H9 (cell line): ENCODE measurements at regions not wholly inside any gene's neighbourhood (a gene's known extent, or its start where the extent isn't known, plus 50 kb on each side); places are given as distances from the start of the nearest gene placed in this dataset.

Experiments used
- DNase-seq: peaks from one replicate; pipeline ENCODE4 v3.0.0-alpha.2; 2017
- H2AFZ ChIP-seq: one replicate; pipeline ENCODE4 v1.6.1; 2013; ENCODE audit warnings: mild to moderate bottlenecking, low read length, control low read depth, moderate library complexity
- H2AK5ac ChIP-seq: 2 replicates; pipeline ENCODE4 v1.6.1; 2013; ENCODE audit warnings: low read length, control low read depth, mixed read lengths; ENCODE audit not compliant: insufficient read length
- H2BK120ac ChIP-seq: one replicate; pipeline ENCODE4 v1.6.1; 2013; ENCODE audit warnings: low read depth, mild to moderate bottlenecking, low read length, control low read depth, inconsistent platforms; ENCODE audit not compliant: poor library complexity, severe bottlenecking
- H2BK12ac ChIP-seq: 2 replicates; pipeline ENCODE4 v1.6.1; 2013; ENCODE audit warnings: low read length, control low read depth, mixed read lengths, low read depth; ENCODE audit not compliant: insufficient read length
- H2BK15ac ChIP-seq: 2 replicates; pipeline ENCODE4 v1.6.1; 2013; ENCODE audit warnings: low read depth, low read length, control low read depth
- H2BK20ac ChIP-seq: one replicate; pipeline ENCODE4 v1.6.1; 2013; ENCODE audit warnings: low read depth, mild to moderate bottlenecking, low read length, control low read depth, inconsistent platforms; ENCODE audit not compliant: poor library complexity, severe bottlenecking
- H2BK5ac ChIP-seq: 2 replicates; pipeline ENCODE4 v1.6.1; 2013; ENCODE audit warnings: low read length, control low read depth, mixed read lengths; ENCODE audit not compliant: insufficient read length
- H3K14ac ChIP-seq: 2 replicates; pipeline ENCODE4 v1.6.1; 2013; ENCODE audit warnings: low read length, control low read depth; ENCODE audit not compliant: insufficient read depth
- H3K18ac ChIP-seq: 2 replicates; pipeline ENCODE4 v1.6.1; 2013; ENCODE audit warnings: low read depth, mild to moderate bottlenecking, mixed read lengths, low read length, control low read depth; ENCODE audit not compliant: insufficient read length
- H3K23ac ChIP-seq: 2 replicates; pipeline ENCODE4 v1.6.1; 2013; ENCODE audit warnings: low read length, control low read depth, mixed read lengths, low read depth; ENCODE audit not compliant: insufficient read length
- H3K23me2 ChIP-seq: 2 replicates; pipeline ENCODE4 v1.6.1; 2013; ENCODE audit warnings: low read depth, mild to moderate bottlenecking, mixed read lengths, low read length, control low read depth; ENCODE audit not compliant: insufficient read length, poor library complexity, severe bottlenecking
- H3K27ac ChIP-seq: 2 replicates; pipeline ENCODE4 v1.5.1; 2013; ENCODE audit warnings: low read length, control low read depth, mixed read lengths, low read depth; ENCODE audit not compliant: insufficient read length
- H3K27me3 ChIP-seq: 2 replicates; pipeline ENCODE4 v1.6.1; 2013; ENCODE audit warnings: low read length, control low read depth, inconsistent platforms; ENCODE audit not compliant: insufficient read depth
- H3K4ac ChIP-seq: 2 replicates; pipeline ENCODE4 v1.6.1; 2013; ENCODE audit warnings: low read depth, mild to moderate bottlenecking, control low read depth, inconsistent platforms, low read length, moderate library complexity
- H3K4me1 ChIP-seq: 2 replicates; pipeline ENCODE4 v1.6.1; 2013; ENCODE audit warnings: low read length, control low read depth, inconsistent platforms; ENCODE audit not compliant: insufficient read depth
- H3K4me2 ChIP-seq: 2 replicates; pipeline ENCODE4 v1.6.1; 2013; ENCODE audit warnings: low read length, control low read depth, mixed read lengths; ENCODE audit not compliant: insufficient read length, insufficient read depth
- H3K56ac ChIP-seq: 2 replicates; pipeline ENCODE4 v1.6.1; 2013; ENCODE audit warnings: low read depth, mild to moderate bottlenecking, mixed read lengths, low read length, control low read depth; ENCODE audit not compliant: insufficient read length
- H3K79me1 ChIP-seq: 2 replicates; pipeline ENCODE4 v1.6.1; 2013; ENCODE audit warnings: low read depth, mild to moderate bottlenecking, moderate library complexity, low read length, control low read depth, inconsistent platforms; ENCODE audit not compliant: insufficient read depth, poor library complexity, severe bottlenecking
- H3K79me2 ChIP-seq: 2 replicates; pipeline ENCODE4 v1.6.1; 2013; ENCODE audit warnings: low read length, control low read depth, inconsistent platforms; ENCODE audit not compliant: insufficient read depth
- H3K9ac ChIP-seq: 2 replicates; pipeline ENCODE4 v1.6.1; 2013; ENCODE audit warnings: low read length, control low read depth, mixed read lengths; ENCODE audit not compliant: insufficient read length; ENCODE audit errors: extremely low read depth
- H3K9me3 ChIP-seq: one replicate; pipeline ENCODE4 v1.6.1; 2013; ENCODE audit warnings: low read depth, low read length, inconsistent platforms; ENCODE audit not compliant: control insufficient read depth
- H3T11ph ChIP-seq: one replicate; pipeline ENCODE4 v1.6.1; 2013; ENCODE audit warnings: mild to moderate bottlenecking, low read length, control low read depth, inconsistent platforms
- H4K20me1 ChIP-seq: one replicate; pipeline ENCODE4 v1.6.1; 2013; ENCODE audit not compliant: control insufficient read depth, insufficient read length, insufficient read depth
- H4K5ac ChIP-seq: 2 replicates; pipeline ENCODE4 v1.6.1; 2013; ENCODE audit warnings: low read depth, mild to moderate bottlenecking, mixed read lengths, low read length, control low read depth; ENCODE audit not compliant: insufficient read length
- H4K8ac ChIP-seq: replicated peaks from 2 replicates; pipeline ENCODE4 v1.6.1; 2013; ENCODE audit warnings: low read length, control low read depth, mixed read lengths, low read depth; ENCODE audit not compliant: insufficient read length
- H4K91ac ChIP-seq: 2 replicates; pipeline ENCODE4 v1.6.1; 2013; ENCODE audit warnings: low read depth, mild to moderate bottlenecking, moderate library complexity, mixed read lengths, low read length, control low read depth; ENCODE audit not compliant: insufficient read length
- H3K27ac Mint-ChIP-seq, 3 experiments: 2 replicates in 2 of 3; 3 replicates in 1 of 3; pipeline ENCODE4 v1.8.0; 2020 to 2021; ENCODE audit warnings: mixed read lengths in 3 of 3, mild to moderate bottlenecking in 1 of 3, moderate library complexity in 1 of 3
- H3K27me3 Mint-ChIP-seq: 2 replicates; pipeline ENCODE4 v1.8.0; 2021; ENCODE audit warnings: low read depth, mild to moderate bottlenecking, moderate library complexity, mixed read lengths
- H3K36me3 Mint-ChIP-seq, 3 experiments: 2 replicates in 2 of 3; 3 replicates in 1 of 3; pipeline ENCODE4 v1.8.0; 2020 to 2021; ENCODE audit warnings: low read depth in 3 of 3, mixed read lengths in 3 of 3; ENCODE audit not compliant: insufficient read depth in 1 of 3
- H3K4me1 Mint-ChIP-seq, 2 experiments: 2 replicates each; pipeline ENCODE4 v1.8.0; 2020; ENCODE audit warnings: mixed read lengths in 2 of 2
- H3K4me3 Mint-ChIP-seq, 2 experiments: 2 replicates in 1 of 2; 3 replicates in 1 of 2; pipeline ENCODE4 v1.8.0; 2020 to 2021; ENCODE audit warnings: mild to moderate bottlenecking in 2 of 2, mixed read lengths in 2 of 2, moderate library complexity in 1 of 2
- H3K9me3 Mint-ChIP-seq, 2 experiments: 2 replicates in 1 of 2; 3 replicates in 1 of 2; pipeline ENCODE4 v1.8.0; 2020; ENCODE audit warnings: mild to moderate bottlenecking in 2 of 2, mixed read lengths in 2 of 2, moderate library complexity in 1 of 2
- WGBS: extraction: QIAGEN DNeasy Blood & Tissue Kit; methylation state at CpG from one replicate; pipeline ENCODE4 v1.1.7; 2013; ENCODE audit warnings: missing lambda C conversion rate, low lambda C conversion rate, mixed read lengths; ENCODE audit not compliant: insufficient read length; ENCODE audit errors: extremely low coverage; 5-methylcytosine and 5-hydroxymethylcytosine counted together
- TF ChIP-seq, protein P1 (sequence below): fragments of 200-600 bp; sonication (generic); conservative IDR thresholded peaks from 3 replicates; pipeline ENCODE4 v1.8.0; 2021; ENCODE audit warnings: antibody characterized with exemption, mild to moderate bottlenecking

- no peak overlapping the region for H2BK12ac ChIP-seq
- no peak overlapping the region for H3K9ac ChIP-seq
- H3K36me3 Mint-ChIP-seq: no peaks in the 10 kb centered on the region
- H3K14ac ChIP-seq: no peak overlapping the region
- H4K8ac ChIP-seq: no peak overlapping the region
- H3K27me3 Mint-ChIP-seq: no peaks in the 10 kb centered on the region
- WGBS: no CpG with 5 or more reads among the region's 1 CpG
- H3K27me3 ChIP-seq: no peaks in the 10 kb centered on the region
- no peaks in the 10 kb centered on the region for H3K9me3 ChIP-seq
- peaks cover 10% of the 10 kb centered on the region in 2 experiments; a peak in 3 of 4 replicates for H3K4me1 Mint-ChIP-seq
- no peak overlapping the region for H4K91ac ChIP-seq
- H3K23me2 ChIP-seq: no peaks in the 10 kb centered on the region
- no peak overlapping the region for H4K5ac ChIP-seq
- no peak overlapping the region for H3T11ph ChIP-seq
- no peak overlapping the region for H3K56ac ChIP-seq
- H3K4ac ChIP-seq: no peak overlapping the region
- H2BK20ac ChIP-seq: no peak overlapping the region
- H3K27ac Mint-ChIP-seq: no peak overlapping the region; a peak in 1 of 7 replicates
- H3K79me2 ChIP-seq: no peaks in the 10 kb centered on the region
- H3K4me1 ChIP-seq: no peaks in the 10 kb centered on the region
- no peaks in the 10 kb centered on the region for H4K20me1 ChIP-seq
- H3K9me3 Mint-ChIP-seq: no peaks in the 10 kb centered on the region
- H3K27ac ChIP-seq: no peak overlapping the region
- H3K18ac ChIP-seq: no peak overlapping the region
- H3K4me2 ChIP-seq: no peak overlapping the region
- no peak overlapping the region for H2BK5ac ChIP-seq
- H3K79me1 ChIP-seq: no peaks in the 10 kb centered on the region
- no peak overlapping the region for H2AFZ ChIP-seq
- no peak overlapping the region for H2BK15ac ChIP-seq
- TF ChIP-seq, protein P1, sequence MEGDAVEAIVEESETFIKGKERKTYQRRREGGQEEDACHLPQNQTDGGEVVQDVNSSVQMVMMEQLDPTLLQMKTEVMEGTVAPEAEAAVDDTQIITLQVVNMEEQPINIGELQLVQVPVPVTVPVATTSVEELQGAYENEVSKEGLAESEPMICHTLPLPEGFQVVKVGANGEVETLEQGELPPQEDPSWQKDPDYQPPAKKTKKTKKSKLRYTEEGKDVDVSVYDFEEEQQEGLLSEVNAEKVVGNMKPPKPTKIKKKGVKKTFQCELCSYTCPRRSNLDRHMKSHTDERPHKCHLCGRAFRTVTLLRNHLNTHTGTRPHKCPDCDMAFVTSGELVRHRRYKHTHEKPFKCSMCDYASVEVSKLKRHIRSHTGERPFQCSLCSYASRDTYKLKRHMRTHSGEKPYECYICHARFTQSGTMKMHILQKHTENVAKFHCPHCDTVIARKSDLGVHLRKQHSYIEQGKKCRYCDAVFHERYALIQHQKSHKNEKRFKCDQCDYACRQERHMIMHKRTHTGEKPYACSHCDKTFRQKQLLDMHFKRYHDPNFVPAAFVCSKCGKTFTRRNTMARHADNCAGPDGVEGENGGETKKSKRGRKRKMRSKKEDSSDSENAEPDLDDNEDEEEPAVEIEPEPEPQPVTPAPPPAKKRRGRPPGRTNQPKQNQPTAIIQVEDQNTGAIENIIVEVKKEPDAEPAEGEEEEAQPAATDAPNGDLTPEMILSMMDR: no peak
- no peak overlapping the region for H3K23ac ChIP-seq
- no peak overlapping the region for H2BK120ac ChIP-seq
- no peak for DNase-seq
- no peak overlapping the region for H2AK5ac ChIP-seq
- H3K4me3 Mint-ChIP-seq: no peak overlapping the region
These were observed 241.2 kb downstream of the MRPL39 start for GRCh38 chr21:25366116-25366515.
